HK-2 (cell line): ENCODE measurements at regions not wholly inside any gene's neighbourhood (a gene's known extent, or its start where the extent isn't known, plus 50 kb on each side); places are given as distances from the start of the nearest gene placed in this dataset.

ENCODE experiments used
- DNase-seq: peaks from one replicate; pipeline ENCODE4 v3.0.0-alpha.2; 2018; ENCODE audit not compliant: unreplicated experiment

DNA sequence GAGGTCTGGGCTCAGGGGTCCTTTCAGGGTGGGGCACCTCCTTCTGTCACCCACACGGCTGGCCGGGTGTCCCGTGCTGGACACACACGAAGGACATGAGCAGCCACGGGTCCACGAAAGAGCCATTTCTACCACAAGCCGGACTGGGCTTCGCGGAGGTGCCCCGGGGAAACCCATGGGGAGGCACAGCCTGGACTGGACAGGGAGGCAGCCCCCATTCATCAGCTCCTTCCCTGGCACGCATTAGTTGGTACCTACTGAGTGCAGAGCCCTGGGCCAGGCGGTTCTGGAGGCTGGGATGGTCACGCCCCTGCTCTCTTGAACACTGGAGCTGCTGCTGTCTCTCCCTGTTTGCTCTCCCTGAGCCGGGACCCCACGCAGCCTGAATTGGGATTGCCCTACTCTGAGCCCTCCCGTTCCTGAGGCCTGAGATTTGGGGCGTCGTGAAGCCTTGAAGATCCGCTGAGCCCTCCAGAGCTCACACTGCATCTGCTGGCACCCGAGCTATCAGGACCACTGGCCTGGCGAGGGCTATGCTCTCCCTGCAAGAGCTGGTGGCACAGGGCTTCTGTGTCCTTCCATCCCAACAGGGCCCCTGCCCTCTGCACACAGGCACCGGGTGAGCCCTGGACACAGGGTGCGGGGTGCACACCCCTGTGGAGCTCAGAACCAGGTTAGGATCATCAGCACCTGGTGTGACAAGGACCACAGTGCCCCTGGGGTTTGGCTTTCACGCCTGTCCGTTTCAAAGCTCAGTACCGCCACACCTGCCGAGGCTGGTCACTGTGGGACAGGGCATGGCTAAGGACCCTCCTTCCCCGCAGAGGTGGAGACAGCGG is 84.6 kb downstream of the MYEOV start:
- no peak for DNase-seq

GRCh38 chr11:69380451-69380901 is 86.5 kb downstream of the MYEOV start:
- no peak for DNase-seq

GRCh38 chr11:69380921-69381581 is 87.1 kb downstream of the MYEOV start:
- DNase-seq: no peak

DNA sequence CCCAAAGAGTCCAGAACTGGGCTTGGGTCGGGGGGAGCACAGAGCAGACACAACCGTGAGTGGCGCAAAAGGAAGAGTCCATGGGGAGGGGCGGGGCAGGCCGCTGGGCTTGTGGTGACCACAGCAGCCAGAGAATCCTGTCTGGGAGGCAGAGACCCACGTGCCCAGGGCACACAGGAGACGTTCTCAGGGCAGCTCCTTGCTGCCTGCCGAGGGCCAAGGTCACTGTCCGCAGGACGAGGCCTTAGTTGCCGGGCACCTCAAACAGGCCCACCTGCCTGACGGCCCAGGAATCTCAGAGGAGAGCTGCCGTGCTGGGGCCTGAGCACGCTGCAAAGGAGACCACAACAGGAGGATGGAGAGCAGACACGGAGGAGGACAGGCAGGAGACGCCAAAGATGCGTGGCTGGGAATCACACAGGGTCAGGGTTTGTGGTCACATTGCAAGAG is 87.8 kb downstream of the MYEOV start:
- no peak for DNase-seq

- no peak for DNase-seq
These were observed 88.5 kb downstream of the MYEOV start for GRCh38 chr11:69382131-69383128.

- no peak for DNase-seq
These were observed 89.7 kb downstream of the MYEOV start for GRCh38 chr11:69383372-69384250.

DNA sequence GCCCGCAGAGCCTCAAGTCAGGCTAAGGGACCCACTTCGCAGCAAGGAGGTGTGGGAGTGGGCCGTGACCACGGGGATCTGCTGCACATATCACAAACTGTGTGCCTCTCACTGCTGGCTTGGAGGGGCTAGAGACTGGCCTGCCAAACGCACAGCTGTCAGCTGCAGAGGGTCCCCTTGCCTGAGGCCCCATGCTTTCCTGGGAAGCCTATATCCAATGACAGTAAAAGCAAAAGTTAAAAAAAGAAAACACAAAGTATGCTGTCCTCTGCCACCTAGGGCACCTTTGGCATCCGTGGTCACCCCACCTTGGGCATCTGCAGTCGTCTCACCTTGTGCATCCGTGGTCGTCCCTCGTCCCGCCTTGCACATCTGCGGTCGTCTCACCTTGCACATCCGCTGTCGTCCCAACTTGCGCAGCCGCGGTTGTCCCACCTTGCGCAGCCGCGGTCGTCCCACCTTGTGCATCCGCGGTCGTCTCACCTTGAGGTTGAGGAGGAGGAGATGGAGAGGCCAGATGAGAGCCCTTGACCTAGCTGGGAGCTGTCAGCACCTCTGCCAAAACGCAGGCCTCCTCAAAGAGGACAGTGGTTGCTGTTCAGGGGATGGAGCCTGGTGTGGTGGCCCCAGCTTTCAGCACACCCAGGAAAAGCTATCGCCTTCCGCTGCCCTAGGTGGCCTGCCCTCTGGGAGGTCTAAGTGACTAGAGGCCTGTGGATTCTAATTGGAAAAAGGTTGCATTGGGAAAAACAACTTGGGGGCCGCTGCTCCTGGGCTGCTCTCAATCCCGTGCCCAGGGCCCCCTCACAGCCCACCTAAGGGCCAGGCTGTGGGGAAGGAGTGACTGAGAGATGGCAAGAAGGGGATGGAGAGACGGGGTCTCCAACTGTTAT is 90.5 kb downstream of the MYEOV start:
- no peak for DNase-seq

DNA sequence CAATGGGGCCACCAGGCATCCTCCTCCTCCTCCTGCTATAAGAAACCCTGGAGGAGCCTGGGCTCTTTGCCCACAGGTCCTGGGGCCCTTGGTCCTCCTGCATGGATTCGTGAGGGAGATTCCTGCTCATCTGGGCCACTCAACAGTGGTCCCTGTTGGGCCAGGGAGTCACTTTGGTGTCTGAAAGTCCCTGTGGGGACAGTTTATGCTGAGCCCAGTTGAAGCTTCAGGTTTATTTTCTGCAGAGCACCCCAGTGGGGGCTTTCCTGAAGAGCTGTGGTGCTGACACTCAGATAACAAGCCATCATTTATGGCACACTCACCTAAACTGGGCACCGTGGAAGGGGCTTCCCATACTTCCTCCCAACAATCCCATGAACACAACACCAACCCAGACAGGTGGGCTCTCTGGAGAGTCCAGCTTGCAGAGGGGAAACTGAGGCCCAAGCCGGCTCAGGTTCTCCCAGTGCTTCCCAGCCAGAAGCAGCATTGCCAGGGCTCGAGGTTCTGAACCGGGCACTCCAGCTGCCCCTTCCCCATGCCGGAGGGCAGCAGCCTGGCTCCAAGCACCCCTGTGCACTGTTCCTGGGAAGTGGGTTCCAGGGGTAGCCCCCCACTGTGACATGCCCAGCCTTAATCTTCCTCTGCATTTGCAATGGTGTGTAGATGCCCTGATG is 91.3 kb downstream of the MYEOV start:
- DNase-seq: no peak

GRCh38 chr11:69385832-69386427 is 92.0 kb downstream of the MYEOV start:
- DNase-seq: no peak

DNA sequence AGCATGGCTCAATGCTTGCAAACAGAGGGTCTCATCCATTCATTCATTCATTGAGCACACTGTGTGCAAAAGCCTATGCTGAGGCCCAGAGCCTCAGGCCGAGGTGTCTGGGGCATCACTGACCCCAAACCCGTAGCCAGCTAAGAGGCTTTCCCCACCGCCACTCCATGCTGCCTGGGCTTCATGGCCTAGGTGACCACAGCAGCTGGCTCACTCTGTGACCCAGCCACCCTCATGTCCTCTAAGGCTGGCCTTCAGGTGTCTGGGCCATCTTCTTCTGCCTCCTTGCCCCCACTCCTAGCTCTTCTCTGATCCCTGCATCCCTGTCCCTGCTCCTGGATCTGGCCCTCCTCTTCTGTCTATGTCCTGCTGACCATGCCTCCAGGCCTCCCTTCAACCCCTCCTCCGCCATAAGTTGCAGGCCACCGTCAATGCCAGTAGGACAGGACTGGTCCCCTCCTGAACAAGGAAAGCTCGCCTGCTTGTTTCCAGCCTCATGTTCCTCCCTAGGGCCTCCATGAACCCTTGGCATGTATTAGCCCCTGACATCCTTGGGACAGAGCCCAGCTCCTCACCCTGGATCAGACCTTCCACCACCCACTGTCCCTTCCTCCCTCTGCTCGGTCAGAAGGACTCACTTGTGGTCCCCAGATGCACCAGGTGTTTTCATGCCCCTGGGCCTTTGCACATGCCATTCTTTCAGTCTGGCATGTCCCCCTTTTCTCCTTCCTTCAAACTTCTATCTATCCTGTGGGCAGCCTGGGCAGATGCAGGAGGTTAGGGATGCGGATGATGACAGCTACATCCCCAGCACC is 92.8 kb downstream of the MYEOV start:
- no peak for DNase-seq

GRCh38 chr11:69387409-69387885 is 93.5 kb downstream of the MYEOV start:
- DNase-seq: peak; percentile 7

GRCh38 chr11:69388210-69388609 is 93.3 kb upstream of the LINC01488 start:
- no peak for DNase-seq

GRCh38 chr11:69388661-69389060 is 92.8 kb upstream of the LINC01488 start:
- no peak for DNase-seq

DNA sequence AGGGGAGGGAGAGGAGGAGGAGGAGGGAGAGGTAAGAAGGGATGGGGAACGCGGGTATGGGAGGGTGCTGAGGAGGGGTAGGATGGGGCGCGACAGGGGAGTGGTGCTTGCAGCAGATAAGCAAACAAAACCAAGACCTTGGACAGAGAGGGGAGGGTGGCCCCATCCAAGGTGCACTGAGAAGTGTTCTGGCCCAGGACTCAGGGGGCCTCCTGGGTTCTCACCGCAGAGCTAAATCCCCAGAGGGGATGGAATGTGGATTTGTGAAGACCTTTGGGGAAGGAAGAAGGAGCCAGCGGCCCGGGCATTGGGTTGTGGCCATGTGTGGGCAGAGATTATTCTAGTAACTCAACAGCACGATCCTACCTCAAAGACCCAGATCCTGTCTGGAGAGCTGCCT is 90.9 kb upstream of the LINC01488 start:
- no peak for DNase-seq

- no peak for DNase-seq
These were observed 90.0 kb upstream of the LINC01488 start for GRCh38 chr11:69391192-69392103.

GRCh38 chr11:69392104-69392653 is 89.3 kb upstream of the LINC01488 start:
- no peak for DNase-seq
